ENCODE measurements at regions not wholly inside any gene's neighbourhood (a gene's known extent, or its start where the extent isn't known, plus 50 kb on each side); places are given as distances from the start of the nearest gene placed in this dataset. TPM values are rescaled to one million over a fixed set of nuclear protein-coding genes. Genes with fewer than 3 reads are reported as not detected.

Small RNA genes in the stretch of these regions (small RNA-seq; reads per million reads assigned to genes)
- not detected for gene RN7SL795P (ENCODE audit: low replicate concordance)

All from skin of body (tissue), 1 donor.